IMR-90 (cell line): ENCODE measurements at regions not wholly inside any gene's neighbourhood (a gene's known extent, or its start where the extent isn't known, plus 50 kb on each side); places are given as distances from the start of the nearest gene placed in this dataset.

ENCODE experiments used
- ATAC-seq: fragments of 200-7000 bp; cut with Tn5 transposase; 2 replicates; pipeline ENCODE4 v1.9.1; 2020; ENCODE audit warnings: low read depth, mild to moderate bottlenecking, moderate library complexity
- BruUV-seq: library from RNA; stranded (reverse); fragments of 400-500 nt; replicated peaks from 2 replicates; lab custom pipeline; 2021; lab: Mats Ljungman, UMichigan
- CTCF ChIA-PET: fragments of 300-600 bp; formaldehyde crosslinking; extraction: SDS; loops from one replicate; lab custom pipeline; 2021; ENCODE audit warnings: antibody characterized with exemption; lab: Yijun Ruan, JAX
- POLR2A ChIA-PET: fragments of 300-600 bp; sonication (Branson Sonifier 250); formaldehyde crosslinking; loops from one replicate; lab custom pipeline; 2022; ENCODE audit warnings: antibody characterized with exemption; ENCODE audit not compliant: unreplicated experiment; lab: Charles Lee
- DNase-seq: peaks from one replicate; pipeline ENCODE4 v3.0.0; 2013
- H2AFZ ChIP-seq: replicated peaks from 2 replicates; pipeline ENCODE3; 2013; ENCODE audit warnings: low read length, mild to moderate bottlenecking; ENCODE audit not compliant: poor library complexity
- H2AK5ac ChIP-seq: 2 replicates; pipeline ENCODE4 v1.6.1; 2013; ENCODE audit warnings: low read depth, low read length, inconsistent platforms
- H2AK9ac ChIP-seq: replicated peaks from 2 replicates; pipeline ENCODE3; 2013; ENCODE audit warnings: mild to moderate bottlenecking, low read depth, low read length, moderate library complexity; ENCODE audit not compliant: poor library complexity
- H2BK120ac ChIP-seq: 2 replicates; pipeline ENCODE4 v1.6.1; 2013; ENCODE audit warnings: low read depth, low read length, inconsistent platforms
- H2BK15ac ChIP-seq: 3 replicates; pipeline ENCODE4 v1.6.1; 2013; ENCODE audit warnings: low read depth, low read length, inconsistent platforms
- H2BK20ac ChIP-seq: 2 replicates; pipeline ENCODE4 v1.6.1; 2013; ENCODE audit warnings: low read depth, mild to moderate bottlenecking, inconsistent platforms, low read length, moderate library complexity
- H2BK5ac ChIP-seq: 2 replicates; pipeline ENCODE4 v1.6.1; 2013; ENCODE audit warnings: mild to moderate bottlenecking, low read depth, low read length, inconsistent platforms; ENCODE audit not compliant: poor library complexity, severe bottlenecking
- H3K14ac ChIP-seq: replicated peaks from 2 replicates; pipeline ENCODE4 v1.6.1; 2013; ENCODE audit warnings: low read depth, low read length, inconsistent platforms
- H3K18ac ChIP-seq: 2 replicates; pipeline ENCODE4 v1.6.1; 2013; ENCODE audit warnings: low read depth, low read length, control low read depth
- H3K23ac ChIP-seq: 2 replicates; pipeline ENCODE4 v1.6.1; 2013; ENCODE audit warnings: low read depth, low read length, inconsistent platforms
- H3K27ac ChIP-seq: 2 replicates; pipeline ENCODE4 v1.5.1; 2013; ENCODE audit warnings: mild to moderate bottlenecking, control low read depth, low read length; ENCODE audit not compliant: insufficient read depth
- H3K27me3 ChIP-seq: 2 replicates; pipeline ENCODE4 v1.6.1; 2013; ENCODE audit warnings: low read length; ENCODE audit not compliant: control insufficient read depth, insufficient read depth
- H3K36me3 ChIP-seq: 2 replicates; pipeline ENCODE4 v1.6.1; 2013; ENCODE audit warnings: low read length, mixed read lengths; ENCODE audit not compliant: control insufficient read depth, insufficient read depth
- H3K4ac ChIP-seq: 2 replicates; pipeline ENCODE4 v1.6.1; 2013; ENCODE audit warnings: low read depth, low read length, inconsistent platforms
- H3K4me1 ChIP-seq: 2 replicates; pipeline ENCODE4 v1.6.1; 2013; ENCODE audit warnings: low read length, mixed read lengths; ENCODE audit not compliant: control insufficient read depth, insufficient read depth
- H3K4me2 ChIP-seq: 2 replicates; pipeline ENCODE4 v1.6.1; 2013; ENCODE audit warnings: low read depth, mild to moderate bottlenecking, control low read depth, low read length, moderate library complexity
- H3K4me3 ChIP-seq: 2 replicates; pipeline ENCODE4 v1.5.1; 2013; ENCODE audit warnings: low read depth, mild to moderate bottlenecking, control low read depth, low read length, moderate library complexity; ENCODE audit not compliant: insufficient read depth
- H3K56ac ChIP-seq: 2 replicates; pipeline ENCODE4 v1.6.1; 2013; ENCODE audit warnings: low read length, inconsistent platforms; ENCODE audit not compliant: insufficient read depth; ENCODE audit errors: extremely low read depth
- H3K79me1 ChIP-seq, 2 experiments: 2 replicates each; pipeline ENCODE4 v1.6.1; 2013; ENCODE audit warnings: low read length in 2 of 2, inconsistent platforms in 1 of 2, low read depth in 1 of 2
- H3K9ac ChIP-seq: 2 replicates; pipeline ENCODE4 v1.6.1; 2013; ENCODE audit warnings: low read depth, low read length, control low read depth
- H3K9me1 ChIP-seq: 2 replicates; pipeline ENCODE4 v1.6.1; 2013; ENCODE audit warnings: low read length, inconsistent platforms; ENCODE audit not compliant: insufficient read depth
- H3K9me3 ChIP-seq: 2 replicates; pipeline ENCODE4 v1.6.1; 2013; ENCODE audit warnings: low read length; ENCODE audit not compliant: control insufficient read depth, insufficient read depth
- H4K20me1 ChIP-seq: 2 replicates; pipeline ENCODE4 v1.6.1; 2013; ENCODE audit warnings: low read length, inconsistent platforms; ENCODE audit not compliant: insufficient read depth
- H4K5ac ChIP-seq: 2 replicates; pipeline ENCODE4 v1.6.1; 2013; ENCODE audit warnings: mild to moderate bottlenecking, low read depth, low read length, control low read depth
- H4K8ac ChIP-seq, 2 experiments: 2 replicates each; pipeline ENCODE4 v1.6.1; 2013; ENCODE audit warnings: low read depth in 2 of 2, low read length in 2 of 2, control low read depth in 1 of 2, inconsistent platforms in 1 of 2
- H4K91ac ChIP-seq: 2 replicates; pipeline ENCODE4 v1.6.1; 2013; ENCODE audit warnings: low read depth, low read length, inconsistent platforms; ENCODE audit not compliant: insufficient read depth
- BHLHE40 ChIP-seq: fragments of 150-350 bp; IDR thresholded peaks from 2 replicates; pipeline ENCODE4 v1.6.1; 2016; ENCODE audit warnings: mild to moderate bottlenecking, low read depth, low read length
- CHD1 ChIP-seq: IDR thresholded peaks from 2 replicates; pipeline ENCODE4 v1.6.1; 2012; ENCODE audit warnings: low read depth, low read length, improper control_type of control experiment
- CTCF ChIP-seq: conservative IDR thresholded peaks from 2 replicates; pipeline ENCODE4 v1.5.1; 2012; ENCODE audit warnings: mild to moderate bottlenecking, low read depth, low read length, improper control_type of control experiment
- ELK1 ChIP-seq: fragments of 150-350 bp; IDR thresholded peaks from 2 replicates; pipeline ENCODE4 v1.6.1; 2016; ENCODE audit warnings: low read depth, mild to moderate bottlenecking, low read length, moderate library complexity, borderline replicate concordance
- FOS ChIP-seq: fragments of 150-350 bp; IDR thresholded peaks from 2 replicates; pipeline ENCODE4 v1.6.1; 2016; ENCODE audit warnings: low read depth, low read length
- MAFK ChIP-seq: IDR thresholded peaks from 2 replicates; pipeline ENCODE4 v1.6.1; 2012; ENCODE audit warnings: low read depth, low read length, improper control_type of control experiment
- MAZ ChIP-seq: IDR thresholded peaks from 2 replicates; pipeline ENCODE4 v1.6.1; 2012; ENCODE audit warnings: low read depth, mild to moderate bottlenecking, low read length, improper control_type of control experiment, moderate library complexity, borderline replicate concordance
- MXI1 ChIP-seq: IDR thresholded peaks from 2 replicates; pipeline ENCODE4 v1.6.1; 2012; ENCODE audit warnings: low read depth, mild to moderate bottlenecking, low read length, moderate library complexity, borderline replicate concordance
- NFE2L2 ChIP-seq: fragments of 150-350 bp; IDR thresholded peaks from 2 replicates; pipeline ENCODE4 v1.6.1; 2016; ENCODE audit warnings: low read depth, mild to moderate bottlenecking, low read length
- POLR2A ChIP-seq: IDR thresholded peaks from 2 replicates; pipeline ENCODE4 v1.6.1; 2012; ENCODE audit warnings: mild to moderate bottlenecking, low read depth, low read length
- RAD21 ChIP-seq: IDR thresholded peaks from 2 replicates; pipeline ENCODE4 v1.6.1; 2012; ENCODE audit warnings: low read length, improper control_type of control experiment
- RCOR1 ChIP-seq: IDR thresholded peaks from 2 replicates; pipeline ENCODE4 v1.6.1; 2012; ENCODE audit warnings: mild to moderate bottlenecking, low read length, improper control_type of control experiment; ENCODE audit not compliant: insufficient replicate concordance
- RFX5 ChIP-seq: IDR thresholded peaks from 2 replicates; pipeline ENCODE4 v1.8.0; 2012; ENCODE audit warnings: low read depth, mild to moderate bottlenecking, low read length, moderate library complexity
- SMC3 ChIP-seq: fragments of 150-350 bp; IDR thresholded peaks from 2 replicates; pipeline ENCODE4 v1.6.1; 2016; ENCODE audit warnings: low read depth, mild to moderate bottlenecking, antibody characterized with exemption, low read length, moderate library complexity
- USF2 ChIP-seq: fragments of 150-350 bp; IDR thresholded peaks from 2 replicates; pipeline ENCODE4 v1.6.1; 2017; ENCODE audit warnings: mild to moderate bottlenecking, antibody characterized with exemption, low read length, low read depth
- WGBS, 2 experiments: methylation state at CpG; one replicate each; pipeline versions ENCODE4 v1.1.5 to v1.1.7; 2013; ENCODE audit warnings: missing lambda C conversion rate in 2 of 2; ENCODE audit not compliant: insufficient read length in 1 of 2; ENCODE audit errors: extremely low coverage in 2 of 2; 5-methylcytosine and 5-hydroxymethylcytosine counted together
- dilution Hi-C: fragments of 300-500 bp; cut with HindIII; formaldehyde crosslinking; loops from one replicate; pipeline ENCODE4 v1.14.3; 2018; ENCODE audit warnings: low sequenced_read_pairs; ENCODE audit not compliant: unreplicated experiment
- in situ Hi-C: fragments of 300-500 bp; cut with MboI; formaldehyde crosslinking; loops from 3 replicates; pipeline ENCODE4 v1.14.3; 2019; ENCODE audit warnings: low sequenced_read_pairs, inconsistent platforms, mixed read lengths
- intact Hi-C: fragments of 100-400 bp; cut with micrococcal nuclease; formaldehyde crosslinking; loops from 2 replicates; pipeline ENCODE4 v1.10.0; 2022

- no peak overlapping the region for H4K5ac ChIP-seq
- in situ Hi-C loops (no loop called here), intact Hi-C loops (no loop called here), dilution Hi-C loops (no loop called here)
- no peak overlapping the region for H2BK5ac ChIP-seq
- H3K4me2 ChIP-seq: no peak overlapping the region
- no peak overlapping the region for H2BK120ac ChIP-seq
- H3K4me3 ChIP-seq: no peak overlapping the region
- no peak for TF ChIP-seq RAD21
- no peak for TF ChIP-seq MXI1
- no peak for TF ChIP-seq RFX5
- no peak for TF ChIP-seq CHD1
- TF ChIP-seq CTCF: no peak
- no peak for TF ChIP-seq BHLHE40
- TF ChIP-seq ELK1: no peak
- TF ChIP-seq RCOR1: no peak
- no peak for TF ChIP-seq NFE2L2
- no peak for TF ChIP-seq USF2
- no peak for TF ChIP-seq MAZ
- TF ChIP-seq POLR2A: no peak
- TF ChIP-seq MAFK: no peak
- TF ChIP-seq SMC3: no peak
- no peak for TF ChIP-seq FOS
- no peaks in the 10 kb centered on the region for H4K20me1 ChIP-seq
- no peak overlapping the region for H3K18ac ChIP-seq
- DNase-seq: no peak
- H3K27me3 ChIP-seq: no peaks in the 10 kb centered on the region
- CTCF ChIA-PET: interaction anchor here (0.6 kb wide), 1 partner anchor 427 kb away, joined by 7 read pairs; no protein-coding TSS in a partner anchor
- H3K79me1 ChIP-seq: no peaks in the 10 kb centered on the region
- H2AK5ac ChIP-seq: no peak overlapping the region
- no peak overlapping the region for H3K56ac ChIP-seq
- no peak overlapping the region for H2BK20ac ChIP-seq
- H4K91ac ChIP-seq: no peak overlapping the region
- no peak overlapping the region for H2BK15ac ChIP-seq
- no peak overlapping the region for H3K27ac ChIP-seq
- 79% methylated on average over 3 of the region's 7 CpGs; no CpG with 5 or more reads in 1 of the 2 experiments for WGBS, 2 experiments
- BruUV-seq: no TSS peak
- H2AK9ac ChIP-seq: no peak overlapping the region
- no peaks in the 10 kb centered on the region for H3K9me1 ChIP-seq
- H3K36me3 ChIP-seq: no peaks in the 10 kb centered on the region
- no peaks in the 10 kb centered on the region for H3K4me1 ChIP-seq
- no peak overlapping the region for H3K9ac ChIP-seq
- H2AFZ ChIP-seq: no peak overlapping the region
- H3K4ac ChIP-seq: no peak overlapping the region
- no peak overlapping the region for H3K23ac ChIP-seq
- H4K8ac ChIP-seq: no peak overlapping the region
- no peak for ATAC-seq
- H3K9me3 ChIP-seq: no peaks in the 10 kb centered on the region
- no peak overlapping the region for H3K14ac ChIP-seq
- POLR2A ChIA-PET: no interaction called here
These were observed 241.3 kb upstream of the GIMD1 start for GRCh38 chr4:106609917-106610316.
